Ishikawa (cell line): ENCODE measurements at regions not wholly inside any gene's neighbourhood (a gene's known extent, or its start where the extent isn't known, plus 50 kb on each side); places are given as distances from the start of the nearest gene placed in this dataset.

Experiments used
- CEBPB ChIP-seq: IDR thresholded peaks from 2 replicates; pipeline ENCODE4 v1.6.1; 2012
- CREB1 ChIP-seq: IDR thresholded peaks from 2 replicates; pipeline ENCODE4 v1.6.1; 2012; ENCODE audit warnings: low read depth
- EGR1 ChIP-seq: IDR thresholded peaks from 2 replicates; pipeline ENCODE4 v1.6.1; 2012
- EP300 ChIP-seq: IDR thresholded peaks from 2 replicates; pipeline ENCODE4 v1.6.1; 2012; ENCODE audit warnings: borderline replicate concordance
- FOXM1 ChIP-seq: IDR thresholded peaks from 2 replicates; pipeline ENCODE4 v1.6.1; 2012; ENCODE audit warnings: low read depth, borderline replicate concordance
- NFIC ChIP-seq: IDR thresholded peaks from 2 replicates; pipeline ENCODE4 v1.6.1; 2012
- RAD21 ChIP-seq: IDR thresholded peaks from 2 replicates; pipeline ENCODE4 v1.6.1; 2012; ENCODE audit warnings: low read depth
- REST ChIP-seq: IDR thresholded peaks from 2 replicates; pipeline ENCODE4 v1.6.1; 2012; ENCODE audit warnings: low read depth, mild to moderate bottlenecking
- TAF1 ChIP-seq: IDR thresholded peaks from 2 replicates; pipeline ENCODE4 v1.6.1; 2012; ENCODE audit warnings: low read depth, mild to moderate bottlenecking
- TCF12 ChIP-seq: IDR thresholded peaks from 2 replicates; pipeline ENCODE4 v1.6.1; 2012; ENCODE audit warnings: low read depth
- TEAD4 ChIP-seq: IDR thresholded peaks from 2 replicates; pipeline ENCODE4 v1.6.1; 2012
- USF1 ChIP-seq: IDR thresholded peaks from 2 replicates; pipeline ENCODE4 v1.6.1; 2012
- YY1 ChIP-seq: IDR thresholded peaks from 2 replicates; pipeline ENCODE4 v1.6.1; 2012; ENCODE audit warnings: low read depth
- ZBTB7A ChIP-seq: IDR thresholded peaks from 2 replicates; pipeline ENCODE4 v1.6.1; 2012; ENCODE audit warnings: low read depth
- TF ChIP-seq, protein P1 (sequence below): IDR thresholded peaks from 2 replicates; pipeline ENCODE4 v1.6.1; 2012

GRCh38 chr1:30516485-30516858 is 206.9 kb downstream of the MATN1 start:
- no peak for TF ChIP-seq TAF1

GRCh38 chr1:30515755-30516484 is 207.5 kb downstream of the MATN1 start:
- TF ChIP-seq ZBTB7A (no peak), EP300 (no peak), TAF1 (no peak), NFIC (no peak), YY1 (no peak), REST (no peak), RAD21 (no peak), TCF12 (no peak)

DNA sequence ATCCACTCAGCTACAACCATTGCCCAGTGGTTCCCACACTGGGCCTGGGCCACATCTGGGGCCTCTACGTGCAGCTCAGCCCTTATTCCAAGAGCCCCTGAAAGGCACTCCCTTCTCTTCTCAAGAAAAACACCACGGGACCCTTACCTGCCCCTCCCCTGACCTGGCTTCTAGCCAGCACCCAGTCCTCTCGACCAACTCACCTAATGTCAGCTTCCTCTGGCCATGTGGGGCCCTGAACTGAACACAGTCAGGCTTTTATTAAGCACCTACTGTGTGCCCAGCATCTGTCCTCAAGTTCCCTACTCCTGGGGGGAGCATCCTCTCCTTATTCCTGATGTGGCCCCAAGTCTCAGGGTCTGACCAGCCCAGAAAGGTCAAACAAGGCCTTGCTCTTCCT is 208.4 kb downstream of the MATN1 start:
- TF ChIP-seq CEBPB (no peak), RAD21 (no peak), TCF12 (no peak), USF1 (no peak), TEAD4 (no peak), TAF1 (no peak), EP300 (no peak), YY1 (no peak), FOXM1 (no peak), EGR1 (no peak), CREB1 (no peak), ZBTB7A (no peak), NFIC (no peak), REST (no peak)
- TF ChIP-seq, protein P1, sequence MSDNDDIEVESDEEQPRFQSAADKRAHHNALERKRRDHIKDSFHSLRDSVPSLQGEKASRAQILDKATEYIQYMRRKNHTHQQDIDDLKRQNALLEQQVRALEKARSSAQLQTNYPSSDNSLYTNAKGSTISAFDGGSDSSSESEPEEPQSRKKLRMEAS, result no peak

DNA sequence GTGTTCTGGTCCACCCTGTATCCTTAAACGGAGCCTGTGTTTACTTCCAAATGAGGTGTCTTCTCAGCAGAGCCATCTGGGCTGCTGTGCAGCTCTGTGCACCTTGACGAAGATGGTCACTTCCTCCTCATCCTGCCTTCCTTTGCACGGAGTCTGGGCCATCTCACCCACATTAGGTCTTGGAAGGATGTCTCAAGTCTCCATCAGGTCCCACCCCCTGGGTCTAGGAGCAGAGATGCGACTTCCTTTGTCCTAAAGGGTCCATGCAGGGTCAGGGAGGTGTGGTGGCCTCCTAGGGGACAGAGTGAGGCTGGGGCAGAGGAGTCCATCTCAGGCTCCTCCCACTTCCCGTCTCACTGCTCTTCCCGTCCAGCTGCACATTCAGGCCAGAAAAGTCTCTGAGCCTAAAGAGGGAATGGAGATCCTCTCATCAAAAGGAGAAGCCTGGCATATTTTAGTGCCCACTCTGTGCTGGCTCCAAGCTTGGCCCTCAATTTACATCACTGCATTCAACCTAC is 209.2 kb downstream of the MATN1 start:
- no peak for TF ChIP-seq YY1
- TF ChIP-seq, protein P1, result no peak
- TF ChIP-seq RAD21, result no peak
- no peak for TF ChIP-seq NFIC
- TF ChIP-seq ZBTB7A, result no peak
- TF ChIP-seq FOXM1, result no peak

DNA sequence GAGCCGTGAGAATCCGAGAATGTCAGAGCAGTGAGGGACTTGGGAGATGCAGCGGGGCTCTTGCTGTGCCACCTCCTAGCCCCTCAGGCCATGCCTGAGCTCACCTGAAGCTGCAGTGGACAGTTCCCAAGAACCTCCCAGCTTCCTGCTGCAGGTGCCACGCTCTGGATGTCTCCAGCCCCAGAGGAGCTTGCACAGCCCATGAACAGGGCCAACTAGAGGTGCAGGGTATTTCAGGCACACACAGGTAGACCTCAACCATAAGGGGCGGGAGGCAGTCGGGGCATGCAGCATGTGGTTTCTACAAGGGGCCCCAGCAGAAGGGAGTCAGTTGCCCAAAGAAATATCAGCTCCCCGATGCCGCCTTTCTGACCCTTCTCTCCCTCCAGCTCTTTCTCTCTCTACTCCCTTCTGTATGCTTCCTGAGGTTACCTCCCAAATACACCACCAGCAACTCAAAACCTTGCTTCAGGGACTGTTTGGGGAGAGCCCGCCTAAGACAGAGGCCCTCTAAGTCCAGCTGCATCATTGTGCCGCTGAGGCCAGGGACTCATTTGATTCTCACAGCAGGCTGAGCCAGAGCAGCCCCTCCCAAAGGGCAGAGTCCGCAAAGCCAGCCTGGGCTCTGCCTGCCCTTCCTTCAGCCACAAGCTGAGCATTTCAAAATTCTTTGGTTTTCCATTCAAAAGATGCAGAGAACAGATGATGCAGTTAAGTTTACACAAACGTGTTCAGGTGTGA is 209.8 kb downstream of the MATN1 start:
- TF ChIP-seq TAF1 (no peak), FOXM1 (no peak), TCF12 (no peak), CREB1 (no peak), YY1 (no peak), CEBPB (no peak), NFIC (no peak)

- TF ChIP-seq USF1 (no peak), EGR1 (no peak), YY1 (no peak), CEBPB (no peak), ZBTB7A (no peak), TCF12 (no peak), TEAD4 (no peak), REST (no peak), RAD21 (no peak), FOXM1 (no peak), EP300 (no peak), NFIC (no peak), CREB1 (no peak), TAF1 (no peak)
- TF ChIP-seq, protein P1, result no peak
Measured at GRCh38 chr1:30512914-30513265, 210.5 kb downstream of the MATN1 start.
